Sigmoid colon (tissue), 4 donors: ENCODE measurements at regions not wholly inside any gene's neighbourhood (a gene's known extent, or its start where the extent isn't known, plus 50 kb on each side); places are given as distances from the start of the nearest gene placed in this dataset.
"Not testable (repeated sequence)": the region's sequence is repeated elsewhere in the genome, so short reads cannot be mapped to it uniquely, and the experiment has no call there.

Experiments used
- EP300 ChIP-seq, 4 donors: sonication (generic); formaldehyde crosslinking; IDR thresholded peaks; one replicate each; pipeline ENCODE4 v1.6.1; 2017; ENCODE audit warnings: antibody characterized with exemption in 4 of 4
- POLR2A ChIP-seq, 2 donors: fragments of 450-650 bp; IDR thresholded peaks; one replicate each; pipeline ENCODE4 v1.6.1; 2016; ENCODE audit warnings: antibody characterized with exemption in 2 of 2, mild to moderate bottlenecking in 2 of 2, moderate library complexity in 2 of 2
- POLR2AphosphoS5 ChIP-seq, 4 donors: sonication (generic); formaldehyde crosslinking; IDR thresholded peaks; one replicate each; pipeline ENCODE4 v1.6.1; 2017; ENCODE audit warnings: antibody characterized with exemption in 4 of 4
- TF ChIP-seq, protein P1 (sequence below), 4 experiments: fragments of 450-650 bp in 3 of 4; fragments of 200-600 bp in 1 of 4; IDR thresholded peaks; one replicate each; pipeline ENCODE4 v1.5.1; 2016 to 2019; ENCODE audit warnings: antibody characterized with exemption in 4 of 4, mild to moderate bottlenecking in 3 of 4, moderate library complexity in 2 of 4

DNA sequence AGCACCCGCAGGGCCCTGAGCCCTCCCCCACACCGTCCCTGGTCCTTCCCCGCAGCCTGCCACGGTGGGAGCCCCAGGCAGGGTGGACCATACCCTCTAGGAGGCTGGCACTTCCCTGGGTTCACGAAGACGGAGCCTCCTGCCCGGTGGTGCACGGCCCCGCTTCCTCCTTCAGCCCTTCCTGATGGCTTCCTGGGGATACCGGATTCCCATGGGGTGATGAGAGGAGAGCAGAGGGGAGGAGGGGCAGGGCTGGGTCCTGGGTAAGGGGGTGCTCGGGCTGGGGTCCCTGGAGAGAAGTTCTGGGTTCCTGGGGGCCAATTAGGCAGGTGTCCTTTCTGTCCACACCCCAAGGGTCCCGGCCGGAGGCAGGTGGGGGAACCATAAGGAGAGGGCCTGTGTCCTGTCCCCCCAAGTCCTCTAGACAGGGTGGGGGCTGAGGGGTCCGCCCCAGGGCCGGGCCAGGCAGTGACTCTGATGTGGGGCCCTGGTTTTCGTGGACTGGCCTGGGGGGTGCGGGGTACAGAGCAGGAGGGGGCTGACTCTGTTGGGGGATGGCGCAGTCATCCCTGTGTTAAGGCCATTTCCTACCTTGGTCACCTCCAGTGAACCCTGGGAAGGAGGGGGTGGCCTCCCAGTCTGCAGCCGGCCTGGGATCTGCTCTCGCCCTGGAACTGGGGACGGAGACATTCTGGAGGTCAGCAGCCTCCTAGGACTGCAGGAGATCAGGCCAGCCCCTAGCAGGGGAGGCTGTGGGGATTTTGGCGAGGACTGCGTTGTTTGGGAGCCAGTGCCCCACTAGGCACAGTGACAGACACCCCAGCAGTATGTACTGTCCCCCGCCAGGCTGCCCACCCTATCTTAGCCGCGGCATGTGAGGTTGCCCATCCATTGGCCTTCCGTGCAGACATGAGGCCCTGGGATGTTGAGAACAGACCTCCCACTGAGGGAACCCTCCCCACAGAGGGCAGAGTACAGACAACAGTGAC, 366.4 kb downstream of the TMEM121 start:
- TF ChIP-seq, protein P1, sequence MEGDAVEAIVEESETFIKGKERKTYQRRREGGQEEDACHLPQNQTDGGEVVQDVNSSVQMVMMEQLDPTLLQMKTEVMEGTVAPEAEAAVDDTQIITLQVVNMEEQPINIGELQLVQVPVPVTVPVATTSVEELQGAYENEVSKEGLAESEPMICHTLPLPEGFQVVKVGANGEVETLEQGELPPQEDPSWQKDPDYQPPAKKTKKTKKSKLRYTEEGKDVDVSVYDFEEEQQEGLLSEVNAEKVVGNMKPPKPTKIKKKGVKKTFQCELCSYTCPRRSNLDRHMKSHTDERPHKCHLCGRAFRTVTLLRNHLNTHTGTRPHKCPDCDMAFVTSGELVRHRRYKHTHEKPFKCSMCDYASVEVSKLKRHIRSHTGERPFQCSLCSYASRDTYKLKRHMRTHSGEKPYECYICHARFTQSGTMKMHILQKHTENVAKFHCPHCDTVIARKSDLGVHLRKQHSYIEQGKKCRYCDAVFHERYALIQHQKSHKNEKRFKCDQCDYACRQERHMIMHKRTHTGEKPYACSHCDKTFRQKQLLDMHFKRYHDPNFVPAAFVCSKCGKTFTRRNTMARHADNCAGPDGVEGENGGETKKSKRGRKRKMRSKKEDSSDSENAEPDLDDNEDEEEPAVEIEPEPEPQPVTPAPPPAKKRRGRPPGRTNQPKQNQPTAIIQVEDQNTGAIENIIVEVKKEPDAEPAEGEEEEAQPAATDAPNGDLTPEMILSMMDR (IDR thresholded peaks at IDR 0.05): not testable (repeated sequence)
- TF ChIP-seq EP300, POLR2A, POLR2AphosphoS5 (IDR thresholded peaks at IDR 0.05): not testable (repeated sequence)
